H1 (cell line): ENCODE measurements at regions not wholly inside any gene's neighbourhood (a gene's known extent, or its start where the extent isn't known, plus 50 kb on each side); places are given as distances from the start of the nearest gene placed in this dataset.

Source experiments
- CTCF ChIA-PET: fragments of 300-600 bp; sonication (Branson Sonifier 250); formaldehyde crosslinking; loops from one replicate; lab custom pipeline; 2021; ENCODE audit not compliant: partially characterized antibody; lab: Charles Lee
- POLR2A ChIA-PET: fragments of 300-600 bp; sonication (Branson Sonifier 250); formaldehyde crosslinking; loops from one replicate; lab custom pipeline; 2021; ENCODE audit warnings: inconsistent platforms; ENCODE audit not compliant: partially characterized antibody; lab: Charles Lee
- DNase-seq, 2 experiments: peaks; one replicate each; pipeline versions ENCODE4 v3.0.0 to v3.0.0-alpha.2; 2010 to 2022; ENCODE audit warnings: low spot score in 2 of 2, low read depth in 1 of 2, mixed read lengths in 1 of 2
- FAIRE-seq: peaks from 2 replicates; lab custom pipeline; 2011; peaks lifted over from hg19 to GRCh38; lab: Jason Lieb, UNC
- H2AFZ ChIP-seq: 2 replicates; pipeline ENCODE4 v1.8.1; 2012; ENCODE audit warnings: low read length, inconsistent platforms
- H2AK5ac ChIP-seq: 2 replicates; pipeline ENCODE4 v1.6.1; 2013; ENCODE audit warnings: low read depth, low read length
- H2BK120ac ChIP-seq: replicated peaks from 2 replicates; pipeline ENCODE3; 2013; ENCODE audit warnings: low read depth, low read length, inconsistent platforms
- H2BK12ac ChIP-seq: 2 replicates; pipeline ENCODE4 v1.6.1; 2013; ENCODE audit warnings: low read depth, low read length
- H2BK15ac ChIP-seq: 2 replicates; pipeline ENCODE4 v1.6.1; 2013; ENCODE audit warnings: low read length
- H2BK20ac ChIP-seq: 2 replicates; pipeline ENCODE4 v1.6.1; 2013; ENCODE audit warnings: low read length
- H2BK5ac ChIP-seq: 2 replicates; pipeline ENCODE4 v1.6.1; 2013; ENCODE audit warnings: low read depth, low read length
- H3K14ac ChIP-seq: 2 replicates; pipeline ENCODE4 v1.6.1; 2013; ENCODE audit warnings: inconsistent platforms; ENCODE audit not compliant: insufficient read length
- H3K18ac ChIP-seq: 2 replicates; pipeline ENCODE4 v1.6.1; 2013; ENCODE audit warnings: low read length; ENCODE audit errors: extremely low read depth
- H3K23ac ChIP-seq: 2 replicates; pipeline ENCODE4 v1.6.1; 2013; ENCODE audit warnings: inconsistent platforms; ENCODE audit not compliant: insufficient read length
- H3K23me2 ChIP-seq: 2 replicates; pipeline ENCODE4 v1.6.1; 2013; ENCODE audit warnings: low read depth, low read length
- H3K27ac ChIP-seq: 2 replicates; pipeline ENCODE4 v1.6.1; 2011; ENCODE audit warnings: low read depth, low read length, inconsistent platforms
- H3K27me3 ChIP-seq, 4 experiments: replicated peaks in 1 of 4; 1 replicate in 1 of 4; 2 replicates in 3 of 4; pipeline versions ENCODE4 v1.6.1 to v1.8.1; 2011 to 2013; ENCODE audit warnings: low read length in 3 of 4, mild to moderate bottlenecking in 3 of 4, inconsistent platforms in 2 of 4, mixed read lengths in 2 of 4, moderate library complexity in 1 of 4; ENCODE audit not compliant: control insufficient read depth in 3 of 4, insufficient read depth in 3 of 4; ENCODE audit errors: extremely low read depth in 1 of 4
- H3K36me3 ChIP-seq, 4 experiments: 2 replicates each; pipeline versions ENCODE4 v1.6.1 to v1.8.1; 2011 to 2013; ENCODE audit warnings: mild to moderate bottlenecking in 4 of 4, low read length in 3 of 4, moderate library complexity in 2 of 4, control low read depth in 1 of 4, inconsistent platforms in 1 of 4; ENCODE audit not compliant: insufficient read depth in 4 of 4, control insufficient read depth in 2 of 4
- H3K4ac ChIP-seq: replicated peaks from 2 replicates; pipeline ENCODE3; 2013; ENCODE audit warnings: low read length, low read depth, mixed read lengths, inconsistent platforms; ENCODE audit not compliant: insufficient read length
- H3K4me1 ChIP-seq, 4 experiments: replicated peaks in 1 of 4; 1 replicate in 1 of 4; 2 replicates in 3 of 4; pipeline versions ENCODE4 v1.6.1 to v1.8.1; 2011 to 2013; ENCODE audit warnings: low read length in 3 of 4, inconsistent platforms in 2 of 4, mixed read lengths in 1 of 4; ENCODE audit not compliant: insufficient read depth in 4 of 4, control insufficient read depth in 3 of 4
- H3K4me2 ChIP-seq, 2 experiments: 2 replicates each; pipeline versions ENCODE4 v1.6.1 to v1.8.1; 2011 to 2013; ENCODE audit warnings: low read depth in 2 of 2, low read length in 2 of 2, control low read depth in 1 of 2, inconsistent platforms in 1 of 2, mild to moderate bottlenecking in 1 of 2; ENCODE audit not compliant: insufficient read depth in 1 of 2
- H3K4me3 ChIP-seq, 4 experiments: fragments of 200-600, 300-600 bp in 1 of 4; sonication (generic), shearing (Covaris generic), sonication (Bioruptor Twin) in 1 of 4; 2 replicates each; pipeline versions ENCODE4 v1.5.1 to v1.8.1; 2011 to 2016; ENCODE audit warnings: low read length in 4 of 4, low read depth in 3 of 4, control low read depth in 2 of 4, inconsistent platforms in 2 of 4, mild to moderate bottlenecking in 2 of 4, mixed read lengths in 1 of 4, moderate library complexity in 1 of 4; ENCODE audit not compliant: insufficient read depth in 2 of 4; ENCODE audit errors: extremely low read depth in 1 of 4
- H3K56ac ChIP-seq: replicated peaks from 2 replicates; pipeline ENCODE3; 2013; ENCODE audit warnings: low read depth, mild to moderate bottlenecking, mixed read lengths, low read length, inconsistent platforms; ENCODE audit not compliant: insufficient read length
- H3K79me1 ChIP-seq: 2 replicates; pipeline ENCODE4 v1.6.1; 2013; ENCODE audit warnings: low read depth, low read length, control low read depth
- H3K79me2 ChIP-seq, 2 experiments: 2 replicates each; pipeline versions ENCODE4 v1.6.1 to v1.8.1; 2012 to 2013; ENCODE audit warnings: low read length in 2 of 2, mild to moderate bottlenecking in 2 of 2, inconsistent platforms in 1 of 2; ENCODE audit not compliant: insufficient read depth in 2 of 2, control insufficient read depth in 1 of 2
- H3K9ac ChIP-seq, 4 experiments: replicated peaks in 1 of 4; 1 replicate in 1 of 4; 2 replicates in 3 of 4; pipeline versions ENCODE4 v1.6.1 to v1.8.1; 2011 to 2013; ENCODE audit warnings: low read depth in 3 of 4, low read length in 3 of 4, control low read depth in 2 of 4, mild to moderate bottlenecking in 2 of 4, moderate library complexity in 2 of 4, inconsistent platforms in 1 of 4; ENCODE audit errors: extremely low read depth in 1 of 4
- H3K9me3 ChIP-seq, 2 experiments: 2 replicates each; pipeline versions ENCODE4 v1.6.1 to v1.8.1; 2012 to 2013; ENCODE audit warnings: mild to moderate bottlenecking in 2 of 2, moderate library complexity in 2 of 2, control low read depth in 1 of 2, inconsistent platforms in 1 of 2, low read depth in 1 of 2, low read length in 1 of 2, mixed read lengths in 1 of 2; ENCODE audit not compliant: insufficient read depth in 2 of 2
- H4K20me1 ChIP-seq, 2 experiments: replicated peaks in 1 of 2; 2 replicates each; pipeline versions ENCODE3 to v1.8.1; 2011 to 2013; ENCODE audit warnings: inconsistent platforms in 2 of 2, low read length in 2 of 2, mild to moderate bottlenecking in 1 of 2; ENCODE audit not compliant: insufficient read depth in 2 of 2, control insufficient read depth in 1 of 2
- H4K5ac ChIP-seq: 2 replicates; pipeline ENCODE4 v1.6.1; 2013; ENCODE audit warnings: low read length, low read depth, mixed read lengths, inconsistent platforms; ENCODE audit not compliant: insufficient read length
- H4K8ac ChIP-seq: 2 replicates; pipeline ENCODE4 v1.8.0; 2013; ENCODE audit warnings: mild to moderate bottlenecking, moderate library complexity, low read length, inconsistent platforms; ENCODE audit not compliant: insufficient read depth; ENCODE audit errors: extremely low read depth
- H4K91ac ChIP-seq: replicated peaks from 2 replicates; pipeline ENCODE3; 2013; ENCODE audit warnings: low read length, mixed read lengths, inconsistent platforms; ENCODE audit not compliant: insufficient read length
- CTBP2 ChIP-seq: IDR thresholded peaks from 2 replicates; pipeline ENCODE4 v1.7.0; 2011; ENCODE audit warnings: borderline replicate concordance, mild to moderate bottlenecking, moderate library complexity, mixed read lengths, low read length; ENCODE audit not compliant: insufficient read depth, insufficient read length
- E2F6 ChIP-seq: IDR thresholded peaks from 2 replicates; pipeline ENCODE4 v1.6.1; 2012; ENCODE audit warnings: inconsistent platforms
- FOSL1 ChIP-seq: IDR thresholded peaks from 2 replicates; pipeline ENCODE4 v1.6.1; 2011; ENCODE audit warnings: mild to moderate bottlenecking, low read depth, low read length, moderate library complexity; ENCODE audit not compliant: insufficient read depth
- MAX ChIP-seq: IDR thresholded peaks from 2 replicates; pipeline ENCODE4 v1.6.1; 2012; ENCODE audit warnings: inconsistent platforms
- POLR2A ChIP-seq, 2 experiments: IDR thresholded peaks; 1 replicate in 1 of 2; 2 replicates in 1 of 2; pipeline ENCODE4 v1.6.1; 2011; ENCODE audit warnings: low read depth in 2 of 2, low read length in 2 of 2, mild to moderate bottlenecking in 2 of 2; ENCODE audit errors: control extremely low read depth in 1 of 2
- POLR2AphosphoS5 ChIP-seq: IDR thresholded peaks from 2 replicates; pipeline ENCODE4 v1.6.1; 2011; ENCODE audit warnings: low read depth, low read length
- RNF2 ChIP-seq: fragments of 200-900, 300-1000 bp; sonication (generic); IDR thresholded peaks from 2 replicates; pipeline ENCODE4 v1.7.1; 2016; ENCODE audit warnings: borderline replicate concordance, low read depth, mild to moderate bottlenecking, antibody characterized with exemption, low read length; ENCODE audit not compliant: poor library complexity, severe bottlenecking; ENCODE audit errors: missing control alignments
- SAP30 ChIP-seq: fragments of 300-600 bp; sonication (generic); IDR thresholded peaks from 2 replicates; pipeline ENCODE4 v1.7.1; 2012; ENCODE audit warnings: low read length, moderate library complexity, mild to moderate bottlenecking, inconsistent platforms; ENCODE audit not compliant: insufficient read depth, insufficient replicate concordance
- SIX5 ChIP-seq: IDR thresholded peaks from 2 replicates; pipeline ENCODE4 v1.6.1; 2011; ENCODE audit warnings: mild to moderate bottlenecking, low read depth, low read length
- SP4 ChIP-seq: IDR thresholded peaks from 2 replicates; pipeline ENCODE4 v1.6.1; 2012; ENCODE audit warnings: low read length, inconsistent platforms
- TAF7 ChIP-seq: optimal IDR thresholded peaks from 2 replicates; pipeline ENCODE3; 2011; ENCODE audit warnings: low read depth, mild to moderate bottlenecking, inconsistent platforms, low read length, moderate library complexity, borderline replicate concordance
- WGBS, 2 experiments: shearing (Covaris generic) in 1 of 2; methylation state at CpG; one replicate each; pipeline versions ENCODE4 v1.1.6 to v1.1.7; 2013 to 2015; ENCODE audit warnings: low lambda C conversion rate in 2 of 2, mixed read lengths in 2 of 2, inconsistent platforms in 1 of 2, low coverage in 1 of 2, missing lambda C conversion rate in 1 of 2; ENCODE audit not compliant: insufficient replicate concordance in 2 of 2, insufficient coverage in 1 of 2, insufficient read length in 1 of 2; ENCODE audit errors: extremely low coverage in 1 of 2, missing lambda C conversion rate in 1 of 2; 5-methylcytosine and 5-hydroxymethylcytosine counted together

- H3K79me1 ChIP-seq = no peaks in the 10 kb centered on the region
- no peak overlapping the region for H2BK20ac ChIP-seq
- H2AFZ ChIP-seq = no peak overlapping the region
- H2BK15ac ChIP-seq = no peak overlapping the region
- H3K27me3 ChIP-seq = no peaks in the 10 kb centered on the region
- H3K56ac ChIP-seq = no peak overlapping the region
- no peak overlapping the region for H2BK12ac ChIP-seq
- no peak overlapping the region for H3K23ac ChIP-seq
- H4K91ac ChIP-seq = no peak overlapping the region
- DNase-seq = no peak
- peaks cover 80 to 93% of the 10 kb centered on the region in 2 experiments for H3K9me3 ChIP-seq
- H3K4me2 ChIP-seq = no peak overlapping the region
- POLR2A ChIA-PET = no interaction called here
- no peak overlapping the region for H2BK5ac ChIP-seq
- CTCF ChIA-PET = no interaction called here
- H3K36me3 ChIP-seq = no peaks in the 10 kb centered on the region
- 94% methylated on average over 2 of the region's 2 CpGs; no CpG with 5 or more reads in 1 of the 2 experiments for WGBS, 2 experiments
- no peak overlapping the region for H3K4me3 ChIP-seq
- H3K18ac ChIP-seq = no peak overlapping the region
- no peak overlapping the region for H4K5ac ChIP-seq
- H3K9ac ChIP-seq = no peak overlapping the region
- no peak for FAIRE-seq
- H2AK5ac ChIP-seq = no peak overlapping the region
- no peaks in the 10 kb centered on the region for H4K20me1 ChIP-seq
- no peak overlapping the region for H3K27ac ChIP-seq
- no peak overlapping the region for H3K14ac ChIP-seq
- H3K79me2 ChIP-seq = no peaks in the 10 kb centered on the region
- no peaks in the 10 kb centered on the region for H3K4me1 ChIP-seq
- H3K4ac ChIP-seq = no peak overlapping the region
- no peak overlapping the region for H4K8ac ChIP-seq
- H2BK120ac ChIP-seq = no peak overlapping the region
- no peaks in the 10 kb centered on the region for H3K23me2 ChIP-seq
- TF ChIP-seq CTBP2 (no peak), TAF7 (no peak), MAX (no peak), POLR2AphosphoS5 (no peak), FOSL1 (no peak), SP4 (no peak), E2F6 (no peak), SIX5 (no peak), RNF2 (no peak), POLR2A (IDR thresholded peaks at IDR 0.05; ENCODE audit: control extremely low read depth in 1 of 2, low read depth in 2 of 2, low read length in 2 of 2) (no peak), SAP30 (no peak)
Observed at GRCh38 chr22:47437110-47437509, 674.7 kb downstream of the TBC1D22A start.
